Calu3 (cell line): ENCODE measurements at regions not wholly inside any gene's neighbourhood (a gene's known extent, or its start where the extent isn't known, plus 50 kb on each side); places are given as distances from the start of the nearest gene placed in this dataset.

Experiments used
- BruUV-seq: library from RNA; stranded (reverse); fragments of 400-500 nt; replicated peaks from 2 replicates; lab custom pipeline; 2021; lab: Mats Ljungman, UMichigan
- CTCF ChIA-PET: fragments of 300-600 bp; sonication (Branson Sonifier 250); formaldehyde crosslinking; loops from one replicate; lab custom pipeline; 2022; ENCODE audit warnings: antibody characterized with exemption; lab: Charles Lee
- DNase-seq: peaks from one replicate; pipeline ENCODE4 v3.0.0; 2022
- H3K27ac Mint-ChIP-seq: one replicate; pipeline ENCODE4 v1.8.0; 2022; ENCODE audit warnings: mixed read lengths; ENCODE audit not compliant: unreplicated experiment
- H3K27me3 Mint-ChIP-seq: one replicate; pipeline ENCODE4 v1.8.0; 2022; ENCODE audit warnings: mixed read lengths; ENCODE audit not compliant: unreplicated experiment
- H3K36me3 Mint-ChIP-seq: one replicate; pipeline ENCODE4 v1.8.0; 2022; ENCODE audit warnings: mild to moderate bottlenecking, moderate library complexity, mixed read lengths; ENCODE audit not compliant: insufficient read depth, unreplicated experiment
- H3K4me1 Mint-ChIP-seq: one replicate; pipeline ENCODE4 v1.8.0; 2022; ENCODE audit warnings: mild to moderate bottlenecking, low read depth, mixed read lengths; ENCODE audit not compliant: unreplicated experiment
- H3K4me3 Mint-ChIP-seq: one replicate; pipeline ENCODE4 v1.8.0; 2022; ENCODE audit warnings: mild to moderate bottlenecking, low read depth, moderate library complexity, mixed read lengths; ENCODE audit not compliant: unreplicated experiment
- H3K9me3 Mint-ChIP-seq: one replicate; pipeline ENCODE4 v1.8.0; 2022; ENCODE audit warnings: low read depth, mixed read lengths; ENCODE audit not compliant: unreplicated experiment
- CTCF ChIP-seq: fragments of 200-600 bp; IDR thresholded peaks from one replicate; pipeline ENCODE4 v1.8.0; 2022; ENCODE audit warnings: antibody characterized with exemption; ENCODE audit not compliant: unreplicated experiment
- intact Hi-C: fragments of 100-400 bp; cut with micrococcal nuclease; formaldehyde crosslinking; loops from one replicate; pipeline ENCODE4 v1.10.0; 2022; ENCODE audit not compliant: unreplicated experiment

GRCh38 chr16:35911899-35912298, 2452.5 kb downstream of the TP53TG3F start:
- Mint-ChIP-seq H3K9me3 (peaks cover 22% of the 10 kb centered on the region), H3K4me3 (no peak overlapping the region), H3K27ac (no peak overlapping the region), H3K36me3 (no peaks in the 10 kb centered on the region), H3K4me1 (no peaks in the 10 kb centered on the region), H3K27me3 (no peaks in the 10 kb centered on the region)
- DNase-seq = no peak
- TF ChIP-seq CTCF = no peak
- CTCF ChIA-PET = no interaction called here
- intact Hi-C loops = no loop called here
- no TSS peak for BruUV-seq

- no peak for DNase-seq
- Mint-ChIP-seq H3K27ac (no peak overlapping the region), H3K4me3 (no peak overlapping the region), H3K4me1 (no peaks in the 10 kb centered on the region), H3K36me3 (no peaks in the 10 kb centered on the region), H3K27me3 (no peaks in the 10 kb centered on the region), H3K9me3 (no peaks in the 10 kb centered on the region)
- CTCF ChIA-PET = no interaction called here
- intact Hi-C loops = no loop called here
- no TSS peak for BruUV-seq
- no peak for TF ChIP-seq CTCF
Measured at GRCh38 chr16:35931722-35932121, 2472.3 kb downstream of the TP53TG3F start.
